Right forelimb (tissue), 1 donor: ENCODE measurements at regions not wholly inside any gene's neighbourhood (a gene's known extent, or its start where the extent isn't known, plus 50 kb on each side); places are given as distances from the start of the nearest gene placed in this dataset.

Experiments used
- DNase-seq: peaks from one replicate; pipeline ENCODE4 v3.0.0-alpha.2; 2018

- DNase-seq: no peak
These were observed 374.3 kb downstream of the SLC4A3 start for GRCh38 chr2:220001751-220002150.

- no peak for DNase-seq
These were observed 374.8 kb downstream of the SLC4A3 start for GRCh38 chr2:220002251-220002650.

GRCh38 chr2:220002699-220003098 is 375.3 kb downstream of the SLC4A3 start:
- DNase-seq: no peak

- DNase-seq: no peak
These were observed 377.9 kb downstream of the SLC4A3 start for GRCh38 chr2:220005362-220005761.

GRCh38 chr2:220006152-220006621 is 378.8 kb downstream of the SLC4A3 start:
- DNase-seq: no peak

- DNase-seq: no peak
These were observed 384.4 kb downstream of the SLC4A3 start for GRCh38 chr2:220011859-220012258.

GRCh38 chr2:220014961-220015360 is 387.5 kb downstream of the SLC4A3 start:
- DNase-seq: no peak

- no peak for DNase-seq
These were observed 388.1 kb downstream of the SLC4A3 start for GRCh38 chr2:220015576-220015975.

- DNase-seq: no peak
These were observed 397.8 kb downstream of the SLC4A3 start for GRCh38 chr2:220025207-220025606.

GRCh38 chr2:220029013-220029412 is 401.6 kb downstream of the SLC4A3 start:
- no peak for DNase-seq

- no peak for DNase-seq
These were observed 406.1 kb downstream of the SLC4A3 start for GRCh38 chr2:220033546-220033945.

GRCh38 chr2:220034426-220035130 is 407.1 kb downstream of the SLC4A3 start:
- DNase-seq: no peak

GRCh38 chr2:220036431-220036830 is 409.0 kb downstream of the SLC4A3 start:
- no peak for DNase-seq

- DNase-seq: no peak
These were observed 412.9 kb downstream of the SLC4A3 start for GRCh38 chr2:220040346-220040745.

- DNase-seq: no peak
These were observed 414.0 kb downstream of the SLC4A3 start for GRCh38 chr2:220041447-220041846.

- DNase-seq: no peak
These were observed 415.9 kb downstream of the SLC4A3 start for GRCh38 chr2:220043155-220043989.

GRCh38 chr2:220043990-220044335 is 416.5 kb downstream of the SLC4A3 start:
- DNase-seq: no peak

GRCh38 chr2:220044383-220044782 is 417.0 kb downstream of the SLC4A3 start:
- DNase-seq: no peak

GRCh38 chr2:220046507-220046906 is 419.1 kb downstream of the SLC4A3 start:
- no peak for DNase-seq

- no peak for DNase-seq
These were observed 424.3 kb downstream of the SLC4A3 start for GRCh38 chr2:220051716-220052115.

- DNase-seq: no peak
These were observed 426.5 kb downstream of the SLC4A3 start for GRCh38 chr2:220053919-220054318.

GRCh38 chr2:220057391-220057790 is 430.0 kb downstream of the SLC4A3 start:
- no peak for DNase-seq

- DNase-seq: no peak
These were observed 430.5 kb downstream of the SLC4A3 start for GRCh38 chr2:220057916-220058315.
